Fibroblast of mammary gland (primary cell): ENCODE measurements at regions not wholly inside any gene's neighbourhood (a gene's known extent, or its start where the extent isn't known, plus 50 kb on each side); places are given as distances from the start of the nearest gene placed in this dataset.

Experiments used
- DNase-seq: peaks from one replicate; pipeline ENCODE4 v3.0.0-alpha.2; 2010; ENCODE audit warnings: low read depth
- H3K4me3 ChIP-seq: 2 replicates; pipeline ENCODE4 v1.5.1; 2011; ENCODE audit warnings: low read depth, mild to moderate bottlenecking, low read length, moderate library complexity; ENCODE audit not compliant: control insufficient read depth
- TF ChIP-seq, protein P1 (sequence below): conservative IDR thresholded peaks from 2 replicates; pipeline ENCODE4 v1.5.1; 2011; ENCODE audit warnings: low read depth, low read length, inconsistent platforms; ENCODE audit not compliant: control insufficient read depth, insufficient read depth

DNA sequence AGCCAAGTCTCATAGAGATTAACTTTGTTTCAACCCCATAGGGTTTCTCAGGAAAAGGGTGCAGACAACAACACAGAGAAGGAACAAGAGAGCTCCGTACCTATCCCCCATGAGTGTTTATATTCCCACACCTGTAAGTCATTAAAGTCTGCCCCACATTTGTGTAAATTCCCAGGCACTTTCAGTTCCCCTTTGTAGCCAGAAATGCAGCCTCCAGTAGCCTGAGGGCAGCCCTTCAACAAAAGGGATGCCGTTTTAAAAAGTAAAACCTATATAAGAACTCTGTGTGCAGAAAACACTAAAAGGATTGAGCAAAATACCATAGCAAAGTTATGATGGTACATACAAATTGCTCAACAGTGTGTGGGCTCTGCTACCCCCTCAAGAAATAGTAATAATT, 59.7 kb upstream of the TMEM108 start:
- TF ChIP-seq, protein P1, sequence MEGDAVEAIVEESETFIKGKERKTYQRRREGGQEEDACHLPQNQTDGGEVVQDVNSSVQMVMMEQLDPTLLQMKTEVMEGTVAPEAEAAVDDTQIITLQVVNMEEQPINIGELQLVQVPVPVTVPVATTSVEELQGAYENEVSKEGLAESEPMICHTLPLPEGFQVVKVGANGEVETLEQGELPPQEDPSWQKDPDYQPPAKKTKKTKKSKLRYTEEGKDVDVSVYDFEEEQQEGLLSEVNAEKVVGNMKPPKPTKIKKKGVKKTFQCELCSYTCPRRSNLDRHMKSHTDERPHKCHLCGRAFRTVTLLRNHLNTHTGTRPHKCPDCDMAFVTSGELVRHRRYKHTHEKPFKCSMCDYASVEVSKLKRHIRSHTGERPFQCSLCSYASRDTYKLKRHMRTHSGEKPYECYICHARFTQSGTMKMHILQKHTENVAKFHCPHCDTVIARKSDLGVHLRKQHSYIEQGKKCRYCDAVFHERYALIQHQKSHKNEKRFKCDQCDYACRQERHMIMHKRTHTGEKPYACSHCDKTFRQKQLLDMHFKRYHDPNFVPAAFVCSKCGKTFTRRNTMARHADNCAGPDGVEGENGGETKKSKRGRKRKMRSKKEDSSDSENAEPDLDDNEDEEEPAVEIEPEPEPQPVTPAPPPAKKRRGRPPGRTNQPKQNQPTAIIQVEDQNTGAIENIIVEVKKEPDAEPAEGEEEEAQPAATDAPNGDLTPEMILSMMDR = no peak
- DNase-seq = no peak
- H3K4me3 ChIP-seq = no peak overlapping the region

DNA sequence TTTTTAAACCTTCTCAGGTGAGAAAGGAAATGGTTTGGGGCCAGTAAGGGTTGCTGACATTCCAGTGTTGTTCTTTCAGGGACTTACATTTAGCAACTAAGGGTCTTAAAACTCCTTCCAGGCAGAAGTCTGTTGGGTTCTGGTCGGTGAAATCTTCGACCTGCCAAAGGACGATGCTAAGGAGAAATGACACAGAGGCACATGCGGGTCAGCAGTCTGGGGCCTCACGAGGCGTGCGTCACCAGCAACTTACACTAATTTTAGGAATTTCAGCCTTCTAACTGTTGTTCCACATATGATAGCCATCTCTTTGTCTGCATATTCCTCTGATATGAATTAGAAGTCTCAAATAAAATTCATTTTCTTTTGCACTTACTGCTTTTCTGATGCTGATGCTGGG, 64.1 kb upstream of the TMEM108 start:
- TF ChIP-seq, protein P1 = no peak
- H3K4me3 ChIP-seq = no peak overlapping the region

GRCh38 chr3:132973441-132973840, 64.8 kb upstream of the TMEM108 start:
- no peak for DNase-seq
- no peak overlapping the region for H3K4me3 ChIP-seq
- TF ChIP-seq, protein P1 = no peak

More for the DNA sequence above, 64.1 kb upstream of the TMEM108 start:
- DNase-seq = no peak

DNA sequence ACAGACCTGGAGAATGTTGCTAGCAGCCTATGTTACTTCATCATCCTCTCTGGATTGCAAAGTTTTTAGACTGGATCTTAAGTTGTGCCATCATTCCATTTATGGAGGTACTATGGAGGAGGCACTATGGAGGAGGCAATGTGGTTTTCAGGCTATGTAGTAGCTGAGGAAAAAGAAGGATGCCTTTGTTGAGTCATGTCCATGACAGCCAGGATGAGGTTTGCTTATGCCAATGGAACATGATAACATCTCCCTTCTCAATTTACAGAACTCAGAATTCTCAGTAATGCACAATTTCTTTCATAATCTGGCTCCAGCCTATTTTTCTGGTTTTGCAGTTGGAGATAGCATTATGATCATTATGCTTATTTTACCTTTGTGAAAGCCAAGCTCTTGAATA, 65.9 kb upstream of the TMEM108 start:
- TF ChIP-seq, protein P1 = no peak
- DNase-seq = no peak
- no peak overlapping the region for H3K4me3 ChIP-seq

GRCh38 chr3:132966374-132966773, 71.8 kb upstream of the TMEM108 start:
- TF ChIP-seq, protein P1 = no peak
- no peak overlapping the region for H3K4me3 ChIP-seq
- DNase-seq = no peak

DNA sequence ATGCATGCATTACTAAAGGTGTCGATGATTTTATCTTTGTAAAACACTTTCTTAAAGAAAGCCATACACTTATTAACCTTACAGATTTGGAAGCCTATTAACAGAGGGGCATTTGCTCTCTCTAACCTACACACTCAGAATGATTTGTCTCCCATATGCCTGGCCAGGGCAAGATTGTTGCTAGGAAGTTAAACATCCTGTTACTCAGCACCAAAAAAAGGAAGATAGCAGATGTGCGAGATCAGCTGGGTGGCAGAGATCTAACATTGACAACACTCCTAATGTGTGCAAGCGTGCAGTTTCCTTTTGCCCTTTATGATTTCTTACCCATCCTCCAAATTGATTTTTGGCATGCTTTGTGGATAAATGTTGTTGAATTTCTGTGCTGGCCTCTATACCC, 73.9 kb upstream of the TMEM108 start:
- no peak for DNase-seq
- H3K4me3 ChIP-seq = no peak overlapping the region
- TF ChIP-seq, protein P1 = no peak

- TF ChIP-seq, protein P1 = no peak
- H3K4me3 ChIP-seq = no peak overlapping the region
Observed at GRCh38 chr3:132963786-132964185, 74.4 kb upstream of the TMEM108 start.

More at GRCh38 chr3:132963786-132964185, 74.4 kb upstream of the TMEM108 start:
- DNase-seq = no peak
